ENCODE measurements at regions not wholly inside any gene's neighbourhood (a gene's known extent, or its start where the extent isn't known, plus 50 kb on each side); places are given as distances from the start of the nearest gene placed in this dataset.
"Not testable (repeated sequence)": the region's sequence is repeated elsewhere in the genome, so short reads cannot be mapped to it uniquely, and the experiment has no call there.

- DNase-seq (ENCODE audit: insufficient read length, low spot score): no peak
- TF ChIP-seq POLR2A (IDR thresholded peaks at IDR 0.05; ENCODE audit: low read depth, low read length) (no peak), POLR2AphosphoS5 (IDR thresholded peaks at IDR 0.05; ENCODE audit: low read depth, low read length) (no peak), POU2F2 (IDR thresholded peaks at IDR 0.05; ENCODE audit: low read depth, low read length) (no peak), TAF1 (IDR thresholded peaks at IDR 0.05; ENCODE audit: low read depth, low read length) (no peak)
- FAIRE-seq: no peak
Observed at GRCh38 chr2:139544186-139544851, 764.1 kb upstream of the NXPH2 start.

GRCh38 chr2:139538332-139539020 is 758.3 kb upstream of the NXPH2 start:
- FAIRE-seq; DNase-seq (ENCODE audit: insufficient read length, low spot score): not testable (repeated sequence)

GRCh38 chr2:139529080-139529479 is 748.9 kb upstream of the NXPH2 start:
- no peak for FAIRE-seq
- TF ChIP-seq POU2F2 (IDR thresholded peaks at IDR 0.05; ENCODE audit: low read depth, low read length) (no peak), TAF1 (IDR thresholded peaks at IDR 0.05; ENCODE audit: low read depth, low read length) (no peak), POLR2A (IDR thresholded peaks at IDR 0.05; ENCODE audit: low read depth, low read length) (no peak), PAX5 (IDR thresholded peaks at IDR 0.05; ENCODE audit: insufficient read depth, low read length, severe bottlenecking) (no peak), POLR2AphosphoS5 (IDR thresholded peaks at IDR 0.05; ENCODE audit: low read depth, low read length) (no peak), SPI1 (IDR thresholded peaks at IDR 0.05; ENCODE audit: low read depth, low read length) (no peak)
- no peak for DNase-seq (ENCODE audit: insufficient read length, low spot score)

- TF ChIP-seq PAX5 (IDR thresholded peaks at IDR 0.05; ENCODE audit: insufficient read depth, low read length, severe bottlenecking) (no peak), SPI1 (IDR thresholded peaks at IDR 0.05; ENCODE audit: low read depth, low read length) (no peak), POLR2AphosphoS5 (IDR thresholded peaks at IDR 0.05; ENCODE audit: low read depth, low read length) (no peak), TAF1 (IDR thresholded peaks at IDR 0.05; ENCODE audit: low read depth, low read length) (no peak), POLR2A (IDR thresholded peaks at IDR 0.05; ENCODE audit: low read depth, low read length) (no peak), POU2F2 (IDR thresholded peaks at IDR 0.05; ENCODE audit: low read depth, low read length) (no peak)
- no peak for DNase-seq (ENCODE audit: insufficient read length, low spot score)
- no peak for FAIRE-seq
Observed at GRCh38 chr2:139526781-139527180, 746.6 kb upstream of the NXPH2 start.

- FAIRE-seq: no peak
- no peak for DNase-seq (ENCODE audit: insufficient read length, low spot score)
Observed at GRCh38 chr2:139518321-139518720, 738.1 kb upstream of the NXPH2 start.

GRCh38 chr2:139514951-139515350 is 734.8 kb upstream of the NXPH2 start:
- DNase-seq (ENCODE audit: insufficient read length, low spot score) (no peak), FAIRE-seq (no peak)
- TF ChIP-seq PAX5 (IDR thresholded peaks at IDR 0.05; ENCODE audit: insufficient read depth, low read length, severe bottlenecking): no peak
- no peak for TF ChIP-seq POLR2A (IDR thresholded peaks at IDR 0.05; ENCODE audit: low read depth, low read length)
- TF ChIP-seq SPI1 (IDR thresholded peaks at IDR 0.05; ENCODE audit: low read depth, low read length): no peak
- TF ChIP-seq POLR2AphosphoS5 (IDR thresholded peaks at IDR 0.05; ENCODE audit: low read depth, low read length): no peak

More at GRCh38 chr2:139518321-139518720, 738.1 kb upstream of the NXPH2 start:
- TF ChIP-seq POLR2AphosphoS5 (IDR thresholded peaks at IDR 0.05; ENCODE audit: low read depth, low read length) (no peak), PAX5 (IDR thresholded peaks at IDR 0.05; ENCODE audit: insufficient read depth, low read length, severe bottlenecking) (no peak), SPI1 (IDR thresholded peaks at IDR 0.05; ENCODE audit: low read depth, low read length) (no peak), POU2F2 (IDR thresholded peaks at IDR 0.05; ENCODE audit: low read depth, low read length) (no peak), POLR2A (IDR thresholded peaks at IDR 0.05; ENCODE audit: low read depth, low read length) (no peak), TAF1 (IDR thresholded peaks at IDR 0.05; ENCODE audit: low read depth, low read length) (no peak)

GRCh38 chr2:139495851-139496250 is 715.7 kb upstream of the NXPH2 start:
- TF ChIP-seq TAF1 (IDR thresholded peaks at IDR 0.05; ENCODE audit: low read depth, low read length) (no peak), POLR2AphosphoS5 (IDR thresholded peaks at IDR 0.05; ENCODE audit: low read depth, low read length) (no peak), PAX5 (IDR thresholded peaks at IDR 0.05; ENCODE audit: insufficient read depth, low read length, severe bottlenecking) (no peak), SPI1 (IDR thresholded peaks at IDR 0.05; ENCODE audit: low read depth, low read length) (no peak), POU2F2 (IDR thresholded peaks at IDR 0.05; ENCODE audit: low read depth, low read length) (no peak), POLR2A (IDR thresholded peaks at IDR 0.05; ENCODE audit: low read depth, low read length) (no peak)
- FAIRE-seq (no peak), DNase-seq (ENCODE audit: insufficient read length, low spot score) (no peak)

DNA sequence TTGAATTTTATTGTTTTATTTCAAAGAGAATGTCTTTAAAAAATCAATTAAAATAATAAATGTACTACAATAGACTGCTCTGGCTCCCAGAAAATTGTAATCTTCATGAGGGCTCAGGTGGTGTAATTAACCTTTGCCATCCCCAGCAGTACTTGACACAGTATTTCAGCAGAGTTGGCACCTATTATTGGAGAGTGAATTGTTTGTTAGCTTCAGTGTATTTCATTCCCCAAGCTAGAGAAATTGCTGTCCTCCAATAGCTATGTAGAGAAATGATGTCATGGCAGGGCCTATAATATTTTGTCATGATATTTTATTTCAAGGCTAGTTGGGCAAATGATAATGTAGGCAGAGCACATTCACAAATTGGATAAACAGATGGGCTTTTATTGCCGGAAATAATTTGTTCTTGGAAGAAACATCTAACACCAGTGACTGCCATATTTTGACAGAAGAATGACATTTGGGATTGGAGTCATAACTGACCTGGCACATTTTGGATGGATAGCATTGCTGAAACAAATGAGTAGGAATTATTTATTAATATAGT is 712.0 kb upstream of the NXPH2 start:
- FAIRE-seq (no peak), DNase-seq (ENCODE audit: insufficient read length, low spot score) (no peak)
- TF ChIP-seq POU2F2 (IDR thresholded peaks at IDR 0.05; ENCODE audit: low read depth, low read length) (no peak), TAF1 (IDR thresholded peaks at IDR 0.05; ENCODE audit: low read depth, low read length) (no peak), POLR2AphosphoS5 (IDR thresholded peaks at IDR 0.05; ENCODE audit: low read depth, low read length) (no peak), SPI1 (IDR thresholded peaks at IDR 0.05; ENCODE audit: low read depth, low read length) (no peak)

DNA sequence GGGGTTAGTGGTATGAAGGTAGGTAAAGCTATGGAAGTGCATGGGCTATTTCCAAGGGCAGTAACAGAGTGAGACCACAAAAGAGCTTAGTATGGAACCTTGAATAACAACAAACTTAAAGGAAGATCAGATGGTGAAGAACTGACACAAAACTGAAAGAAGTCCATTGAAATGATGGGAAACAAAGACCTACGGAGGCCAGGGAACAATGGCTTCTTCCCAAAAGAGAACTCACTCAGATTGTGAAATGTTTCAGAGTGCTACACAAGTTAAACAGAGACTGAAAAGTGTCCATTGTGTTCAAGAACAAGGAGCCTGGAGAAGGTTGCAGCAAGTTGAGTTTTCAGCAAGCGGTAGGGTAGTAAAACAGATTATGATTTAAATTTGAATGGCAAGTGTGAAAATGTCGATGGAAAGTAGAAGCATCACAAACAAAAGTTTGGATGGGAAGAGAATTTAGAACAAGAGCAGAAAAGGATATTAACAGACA is 700.0 kb upstream of the NXPH2 start:
- no peak for TF ChIP-seq POLR2A (IDR thresholded peaks at IDR 0.05; ENCODE audit: low read depth, low read length)
- no peak for FAIRE-seq
- no peak for DNase-seq (ENCODE audit: insufficient read length, low spot score)

DNA sequence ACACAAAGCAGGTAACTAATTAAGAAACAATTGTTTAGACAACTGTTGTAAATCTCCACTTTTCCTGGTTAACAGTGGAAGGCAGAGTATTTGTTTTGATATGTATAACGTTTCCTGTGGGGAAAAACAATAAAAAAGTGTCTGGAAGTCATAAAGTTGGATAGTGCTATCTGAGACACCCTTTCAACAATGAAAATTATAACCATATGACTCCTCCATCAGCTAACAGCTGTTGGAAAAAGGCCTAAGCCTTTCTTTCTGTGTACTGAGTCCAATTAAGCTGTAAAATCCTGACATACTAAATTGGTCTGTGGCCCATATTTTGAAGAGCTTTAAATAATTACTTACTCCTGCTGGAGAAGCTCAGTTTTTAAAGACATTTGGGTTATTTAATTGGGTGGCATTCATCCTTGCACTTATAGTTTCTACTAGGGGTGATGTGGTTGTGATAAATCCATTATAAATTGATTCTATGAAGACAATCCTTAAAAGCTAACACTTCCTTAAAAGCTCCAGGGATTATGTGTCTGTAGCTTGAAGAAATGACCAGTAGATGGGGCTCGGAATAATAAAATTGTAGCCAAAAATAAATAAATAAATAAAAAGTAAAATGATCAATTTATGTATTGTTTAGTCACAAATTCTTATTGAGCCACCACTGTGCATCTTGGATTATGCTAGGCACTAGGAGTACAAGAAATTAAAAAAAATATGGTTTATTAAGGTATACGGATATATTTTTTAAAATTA is 698.1 kb upstream of the NXPH2 start:
- DNase-seq (ENCODE audit: insufficient read length, low spot score) (no peak), FAIRE-seq (no peak)
- no peak for TF ChIP-seq POLR2A (IDR thresholded peaks at IDR 0.05; ENCODE audit: low read depth, low read length)
- no peak for TF ChIP-seq POLR2AphosphoS5 (IDR thresholded peaks at IDR 0.05; ENCODE audit: low read depth, low read length)
- TF ChIP-seq SPI1 (IDR thresholded peaks at IDR 0.05; ENCODE audit: low read depth, low read length): no peak
- no peak for TF ChIP-seq PAX5 (IDR thresholded peaks at IDR 0.05; ENCODE audit: insufficient read depth, low read length, severe bottlenecking)
- TF ChIP-seq POU2F2 (IDR thresholded peaks at IDR 0.05; ENCODE audit: low read depth, low read length): no peak

All from GM12891 (cell line).